GM12892 (cell line): ENCODE measurements at regions not wholly inside any gene's neighbourhood (a gene's known extent, or its start where the extent isn't known, plus 50 kb on each side); places are given as distances from the start of the nearest gene placed in this dataset.
"Not testable (repeated sequence)": the region's sequence is repeated elsewhere in the genome, so short reads cannot be mapped to it uniquely, and the experiment has no call there.

Experiments used
- DNase-seq: peaks from one replicate; pipeline ENCODE4 v3.0.0; 2011; ENCODE audit not compliant: insufficient read length
- FAIRE-seq: peaks from 2 replicates; lab custom pipeline; 2011; peaks lifted over from hg19 to GRCh38; lab: Jason Lieb, UNC
- POLR2A ChIP-seq: IDR thresholded peaks from 2 replicates; pipeline ENCODE4 v1.6.1; 2011; ENCODE audit warnings: low read depth, low read length, control low read depth
- POLR2AphosphoS5 ChIP-seq: IDR thresholded peaks from 2 replicates; pipeline ENCODE4 v1.6.1; 2011; ENCODE audit warnings: low read depth, low read length, control low read depth
- TAF1 ChIP-seq: IDR thresholded peaks from 2 replicates; pipeline ENCODE4 v1.6.1; 2011; ENCODE audit warnings: low read depth, mild to moderate bottlenecking, control low read depth, low read length, borderline replicate concordance

DNA sequence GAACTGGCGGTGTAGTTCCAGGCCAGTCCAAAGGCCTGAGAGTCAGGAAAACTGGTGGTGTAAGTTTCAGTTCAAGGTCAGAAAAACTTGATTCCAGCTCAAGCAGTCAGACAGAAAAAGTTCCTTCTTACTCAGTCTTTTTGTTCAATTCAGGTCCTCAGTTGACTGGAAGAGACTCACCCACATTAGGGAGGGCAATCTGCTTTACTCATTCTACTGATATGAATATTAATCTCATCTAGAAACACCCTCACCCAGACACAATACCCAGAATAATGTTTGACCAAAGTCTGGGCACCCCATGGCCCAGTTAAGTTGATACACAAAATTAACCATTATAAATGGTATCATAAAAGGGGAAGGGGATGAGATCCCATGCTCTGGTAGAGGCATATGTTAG, 50.1 kb upstream of the LTA4H start:
- no peak for TF ChIP-seq POLR2A
- no peak for TF ChIP-seq TAF1
- TF ChIP-seq POLR2AphosphoS5: no peak
- FAIRE-seq (no peak), DNase-seq (no peak)

DNA sequence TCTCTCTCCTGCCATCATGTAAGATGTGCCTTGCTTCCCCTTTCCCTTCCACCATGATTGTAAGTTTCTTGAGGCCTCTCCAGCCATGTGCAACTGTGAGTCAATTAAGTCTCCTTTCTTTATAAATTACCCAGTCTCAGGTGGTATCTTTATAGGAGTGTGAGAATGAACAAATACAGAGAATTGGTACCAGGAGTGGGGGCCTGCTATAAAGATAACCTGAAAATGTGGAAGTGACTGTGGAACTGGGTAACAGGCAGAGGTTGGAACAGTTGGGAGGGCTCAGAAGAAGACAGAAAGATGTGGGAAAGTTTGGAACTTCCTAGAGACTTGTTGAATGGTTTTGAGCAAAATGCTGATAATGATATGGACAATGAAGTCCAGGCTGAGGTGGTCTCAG, 50.8 kb upstream of the LTA4H start:
- FAIRE-seq: not testable (repeated sequence)

DNA sequence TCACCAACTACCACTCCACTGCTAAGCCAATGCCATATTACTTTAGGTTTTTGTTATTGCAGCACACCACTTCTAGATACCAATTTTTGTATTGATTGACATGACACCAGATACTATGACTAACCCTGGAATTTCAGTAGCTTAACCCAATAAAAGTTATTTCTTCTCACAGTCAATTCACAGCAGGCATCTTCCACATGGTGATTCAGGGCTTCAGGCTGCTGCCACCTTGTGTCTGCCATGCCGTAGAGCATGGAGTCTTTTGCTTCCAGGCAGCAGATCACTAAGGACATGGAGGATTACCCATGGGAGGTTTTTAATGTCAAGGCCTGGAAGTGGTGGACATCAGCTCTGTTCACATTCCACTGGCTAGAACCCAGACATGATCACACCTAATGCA, 56.4 kb upstream of the LTA4H start:
- TF ChIP-seq POLR2A (no peak), TAF1 (no peak), POLR2AphosphoS5 (no peak)
- no peak for DNase-seq
- no peak for FAIRE-seq

More for the DNA sequence above, 50.8 kb upstream of the LTA4H start:
- not testable (repeated sequence) for DNase-seq

DNA sequence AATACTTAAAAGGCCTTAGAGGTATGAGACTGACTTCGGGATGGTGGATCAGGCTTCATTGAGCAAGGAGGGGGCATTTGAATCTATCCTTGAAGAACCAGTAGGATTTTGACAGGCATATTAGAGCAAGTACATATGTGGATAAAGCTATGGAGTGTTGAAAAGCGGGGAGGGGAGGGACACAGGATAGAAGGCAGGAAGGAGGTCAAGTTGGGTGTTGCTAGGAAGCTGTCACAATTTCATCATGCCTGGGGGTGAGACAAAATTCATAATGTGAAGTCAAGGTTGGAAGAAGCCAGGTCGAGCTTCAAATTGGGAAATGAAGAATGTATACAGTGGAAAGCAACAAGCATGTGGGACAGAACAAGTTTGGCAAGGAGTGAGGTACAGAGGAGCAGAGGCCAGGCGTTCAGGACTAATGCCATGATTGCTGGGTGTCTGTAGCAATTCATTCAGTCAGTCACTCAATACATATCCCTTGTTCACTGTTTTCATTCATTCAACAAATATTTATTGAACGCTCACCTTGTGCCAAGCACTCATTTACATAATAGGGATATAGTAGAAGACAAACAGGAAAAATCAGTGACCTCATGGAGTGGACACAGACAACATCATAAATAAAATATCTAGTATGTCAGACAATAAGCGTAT, 58.3 kb upstream of the LTA4H start:
- no peak for TF ChIP-seq TAF1
- no peak for TF ChIP-seq POLR2A
- no peak for TF ChIP-seq POLR2AphosphoS5
- FAIRE-seq (no peak), DNase-seq (no peak)

DNA sequence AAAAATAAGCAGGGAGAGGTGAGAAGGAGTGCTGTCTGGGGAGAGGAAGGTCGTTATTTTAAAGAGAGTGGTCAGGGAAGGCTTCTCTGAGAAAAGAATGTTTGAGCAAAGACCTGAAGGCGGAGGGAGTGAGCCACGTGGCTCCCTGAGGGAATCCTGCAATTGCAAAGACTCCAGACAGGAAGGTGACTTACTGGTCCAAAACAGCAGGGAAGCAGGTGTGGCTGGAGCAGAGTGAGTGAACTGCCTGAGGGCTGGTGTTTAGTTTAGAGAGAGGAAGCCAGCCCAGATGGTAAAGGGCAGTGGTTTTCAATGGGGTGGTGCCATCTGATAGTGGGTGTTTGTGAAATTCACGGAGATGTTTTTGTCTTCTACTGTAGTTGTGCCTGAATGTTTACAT, 58.8 kb upstream of the LTA4H start:
- no peak for DNase-seq
- no peak for FAIRE-seq
- TF ChIP-seq POLR2AphosphoS5: no peak

DNA sequence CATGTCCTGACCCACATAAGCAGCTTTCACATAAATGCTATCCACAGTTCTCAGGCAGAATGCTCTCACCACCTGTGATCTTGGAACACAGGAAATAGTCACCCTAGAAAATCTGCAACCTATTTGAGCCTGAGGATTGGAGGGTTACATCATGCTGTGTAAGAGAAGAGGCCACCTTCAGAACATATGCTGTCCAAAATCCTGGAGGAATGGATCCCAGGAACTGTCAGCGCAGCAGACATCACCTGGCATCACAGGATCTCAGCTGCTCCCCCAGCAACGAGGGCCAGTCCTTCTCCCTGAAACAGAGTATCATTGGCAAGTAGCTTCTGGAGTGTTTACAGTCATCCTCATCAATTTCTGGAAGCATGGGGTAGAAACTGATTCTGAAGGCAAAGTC, 63.2 kb upstream of the LTA4H start:
- no peak for DNase-seq
- TF ChIP-seq POLR2AphosphoS5 (no peak), POLR2A (no peak), TAF1 (no peak)

DNA sequence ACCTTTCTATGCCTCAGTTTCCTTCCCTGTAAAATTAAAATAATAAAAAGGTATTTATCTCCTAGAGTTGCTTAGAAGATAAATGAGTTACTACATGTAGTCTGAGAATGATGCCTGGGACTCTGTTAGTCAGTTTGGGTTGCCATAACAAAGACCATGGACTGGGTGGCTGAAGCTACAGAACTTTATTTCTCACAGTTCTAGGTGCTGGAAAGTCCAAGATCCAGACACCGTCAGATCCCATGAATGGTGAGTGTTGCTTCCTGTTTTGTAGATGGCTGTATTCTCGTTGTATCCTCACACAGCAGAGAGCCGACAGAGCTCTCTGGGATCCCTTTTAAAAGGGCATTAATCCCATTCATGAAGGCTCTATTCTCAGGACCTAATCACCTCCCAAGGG, 64.0 kb upstream of the LTA4H start:
- no peak for DNase-seq
- TF ChIP-seq TAF1: no peak
- TF ChIP-seq POLR2A: no peak
- TF ChIP-seq POLR2AphosphoS5: no peak
- no peak for FAIRE-seq

More for the DNA sequence above, 63.2 kb upstream of the LTA4H start:
- no peak for FAIRE-seq

DNA sequence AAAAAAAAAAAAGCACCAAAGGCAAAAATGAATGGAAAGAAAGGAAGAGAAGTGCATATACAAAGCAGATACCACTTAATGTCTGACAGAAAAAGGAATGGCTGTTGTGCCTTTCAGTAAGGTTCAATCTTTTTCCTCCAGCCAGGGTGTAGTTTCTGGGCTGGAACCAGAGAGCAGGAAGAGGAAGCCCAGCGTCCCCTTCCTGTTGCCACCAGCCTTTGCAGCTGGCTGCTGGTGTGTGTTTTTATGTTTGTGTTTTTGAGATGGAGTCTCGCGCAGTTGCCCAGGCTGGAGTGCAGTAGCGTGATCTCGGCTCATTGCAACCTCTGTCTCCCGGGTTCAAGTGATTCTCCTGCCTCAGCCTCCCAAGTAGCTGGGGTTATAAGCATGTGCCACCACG, 64.6 kb upstream of the LTA4H start:
- TF ChIP-seq TAF1: no peak
- no peak for TF ChIP-seq POLR2A
- TF ChIP-seq POLR2AphosphoS5: no peak
- DNase-seq: no peak
- FAIRE-seq: no peak

DNA sequence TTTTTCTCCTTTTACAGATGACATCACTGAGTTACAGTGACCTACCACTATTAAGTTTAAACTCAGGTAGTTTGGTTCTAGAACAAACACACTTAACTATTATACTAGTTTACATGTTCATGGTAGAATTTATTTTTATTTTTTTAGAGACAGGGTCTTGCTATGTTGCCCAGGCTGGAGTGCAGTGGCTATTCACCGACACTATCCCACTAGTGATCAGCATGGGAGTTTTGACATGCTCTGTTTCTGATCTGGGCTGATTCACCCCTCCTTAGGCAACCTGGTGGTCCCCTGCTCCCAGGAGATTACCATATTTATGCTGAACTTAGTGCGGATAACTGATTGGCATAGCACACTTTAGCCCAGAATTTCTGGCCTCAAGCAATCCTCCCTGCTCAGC, 66.4 kb upstream of the LTA4H start:
- TF ChIP-seq POLR2AphosphoS5: no peak
- TF ChIP-seq POLR2A: no peak
- no peak for TF ChIP-seq TAF1
- DNase-seq: no peak
- no peak for FAIRE-seq

DNA sequence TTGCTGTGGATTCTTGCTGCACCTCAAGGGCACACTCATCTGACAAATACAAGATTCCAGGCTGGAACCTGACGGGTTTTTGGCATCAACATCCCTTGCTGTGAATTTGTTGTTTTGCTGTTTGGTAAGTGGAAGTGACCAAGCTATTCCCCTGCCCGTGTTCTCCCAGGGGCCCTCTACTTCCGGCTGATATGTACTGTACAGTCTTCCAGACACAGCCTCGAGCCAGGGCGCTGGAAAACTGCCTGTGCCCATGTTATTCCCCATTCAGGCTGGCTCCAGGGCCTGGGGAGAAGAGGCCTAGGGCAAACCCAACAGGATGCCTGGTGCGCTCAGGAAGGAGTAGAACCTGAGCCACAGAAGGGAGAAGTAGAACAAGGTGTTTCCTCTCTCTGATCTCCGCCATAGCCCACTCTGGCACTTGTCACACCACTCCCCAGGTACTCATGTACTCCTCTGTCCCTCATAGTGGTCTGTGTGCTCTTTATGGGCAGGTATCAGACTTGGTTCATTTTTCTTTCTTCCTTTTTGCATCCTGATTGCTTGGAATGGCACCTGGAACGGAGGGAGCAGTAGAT, 67.8 kb upstream of the LTA4H start:
- no peak for FAIRE-seq
- DNase-seq: no peak

DNA sequence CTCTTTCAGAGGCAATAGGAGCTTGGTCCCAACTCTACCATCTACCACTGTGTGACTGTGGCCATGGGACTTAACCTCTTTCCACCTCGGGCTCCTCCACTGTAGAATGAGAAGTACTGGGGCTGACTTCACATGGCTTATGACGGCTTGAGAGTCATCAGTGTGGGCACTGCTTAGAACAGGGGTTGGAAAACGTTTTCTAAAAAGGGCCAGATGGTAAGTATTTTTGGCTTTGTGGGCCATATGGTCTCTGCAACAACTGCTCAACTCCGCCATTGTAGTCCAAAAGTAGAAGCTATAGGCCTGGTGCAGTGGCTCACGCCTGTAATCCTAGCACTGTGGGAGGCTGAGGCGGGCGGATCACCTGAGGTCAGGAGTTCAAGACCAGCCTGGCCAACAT, 69.2 kb upstream of the LTA4H start:
- TF ChIP-seq TAF1 (no peak), POLR2AphosphoS5 (no peak), POLR2A (no peak)
- FAIRE-seq: no peak
- DNase-seq: no peak

More for the DNA sequence above, 67.8 kb upstream of the LTA4H start:
- TF ChIP-seq POLR2AphosphoS5 (no peak), TAF1 (no peak), POLR2A (no peak)

DNA sequence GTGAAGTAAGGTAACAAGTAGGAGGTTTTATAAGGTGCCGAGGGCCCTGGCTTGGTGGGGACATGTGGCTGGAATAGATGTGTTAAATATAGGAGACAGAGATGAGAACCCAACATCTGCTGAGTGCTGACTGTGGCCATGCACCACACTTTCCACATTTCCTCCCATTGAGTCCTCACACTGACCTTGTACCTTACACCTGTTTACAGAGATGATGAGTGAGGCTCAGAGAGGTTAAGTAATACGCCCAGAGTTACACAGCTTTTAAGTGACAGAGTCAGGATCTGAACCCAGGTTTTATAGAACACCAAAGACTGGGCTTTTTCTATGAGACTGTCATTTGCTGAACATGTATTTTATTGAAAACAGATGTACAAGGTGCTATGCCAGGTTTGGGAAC, 70.8 kb upstream of the LTA4H start:
- TF ChIP-seq POLR2A (no peak), TAF1 (no peak), POLR2AphosphoS5 (no peak)
- no peak for FAIRE-seq
- DNase-seq: no peak

DNA sequence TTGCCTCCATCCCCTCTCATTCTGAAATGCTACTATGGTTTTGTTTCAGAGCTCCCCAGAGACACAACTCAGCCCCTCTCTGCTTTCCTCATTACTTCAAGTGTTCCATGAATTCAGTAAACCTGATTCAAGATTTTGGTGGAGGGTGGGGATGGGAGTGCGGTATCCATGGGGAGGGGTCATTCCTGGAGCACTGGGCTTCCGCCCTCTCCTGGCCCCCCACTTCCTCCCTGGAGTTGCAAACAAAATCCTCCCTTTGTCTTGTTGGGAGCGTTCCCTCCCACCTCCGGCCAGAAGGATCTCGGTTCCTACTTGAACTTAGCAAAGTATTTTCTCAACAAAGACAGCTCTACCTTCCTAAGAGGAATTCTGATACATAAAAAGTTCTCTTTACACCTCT, 71.8 kb upstream of the LTA4H start:
- TF ChIP-seq POLR2AphosphoS5 (no peak), TAF1 (no peak), POLR2A (no peak)
- FAIRE-seq: no peak
- no peak for DNase-seq

DNA sequence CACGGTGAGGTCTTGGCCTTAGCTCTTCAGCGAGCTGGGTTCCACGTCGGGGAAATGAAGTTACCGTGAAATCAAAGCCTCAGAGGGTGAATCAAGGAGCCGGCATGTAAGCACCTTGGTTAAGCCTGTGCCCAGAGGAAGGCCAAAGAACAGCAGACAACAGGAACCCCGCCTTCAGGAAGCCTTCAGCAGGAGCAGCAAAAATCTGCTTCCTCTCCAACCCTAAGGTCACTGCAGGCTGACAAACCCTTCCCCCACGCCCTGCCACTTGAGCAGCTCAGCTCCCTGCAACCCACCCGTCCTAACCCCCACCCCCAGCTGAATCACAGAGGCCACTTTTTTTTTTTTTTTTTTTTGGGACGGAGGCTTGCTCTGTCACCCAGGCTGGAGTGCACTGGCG, 72.9 kb upstream of the LTA4H start:
- no peak for DNase-seq
- FAIRE-seq: no peak
- no peak for TF ChIP-seq POLR2A
- TF ChIP-seq POLR2AphosphoS5: no peak
- no peak for TF ChIP-seq TAF1

DNA sequence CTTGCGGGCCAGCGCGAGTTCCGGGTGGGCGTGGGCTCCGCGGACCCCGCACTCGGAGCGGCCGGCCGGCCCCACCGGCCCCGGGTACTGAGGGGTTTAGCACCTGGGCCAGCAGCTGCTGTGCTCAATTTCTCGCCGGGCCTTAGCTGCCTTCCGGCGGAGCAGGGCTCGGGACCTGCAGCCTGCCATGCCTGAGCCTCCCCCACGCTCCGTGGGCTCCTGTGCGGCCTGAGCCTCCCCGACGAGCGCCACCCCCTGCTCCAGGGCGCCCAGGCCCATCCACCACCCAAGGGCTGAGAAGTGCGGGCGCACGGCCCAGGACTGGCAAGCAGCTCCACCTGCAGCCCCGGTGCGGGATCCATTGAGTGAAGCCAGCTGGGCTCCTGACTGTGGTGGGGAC, 73.6 kb upstream of the LTA4H start:
- DNase-seq, FAIRE-seq: not testable (repeated sequence)
